ENCODE measurements at regions not wholly inside any gene's neighbourhood (a gene's known extent, or its start where the extent isn't known, plus 50 kb on each side); places are given as distances from the start of the nearest gene placed in this dataset.
"Not testable (repeated sequence)": the region's sequence is repeated elsewhere in the genome, so short reads cannot be mapped to it uniquely, and the experiment has no call there.

- no peaks in the 10 kb centered on the region for H3K27me3 ChIP-seq (ENCODE audit: insufficient read depth, low read length)
- no peak overlapping the region for H3K4me3 ChIP-seq (ENCODE audit: low read depth, low read length)
- no peaks in the 10 kb centered on the region for H3K4me1 ChIP-seq (ENCODE audit: control insufficient read depth, insufficient read depth, low read length, unreplicated experiment)
- no peaks in the 10 kb centered on the region for H3K36me3 ChIP-seq (ENCODE audit: insufficient read depth, low read length)
- no peak overlapping the region for H3K27ac ChIP-seq (ENCODE audit: low read depth, low read length)
- H2AFZ ChIP-seq (ENCODE audit: low read length, unreplicated experiment): no peak overlapping the region
- H3K79me2 ChIP-seq (ENCODE audit: control insufficient read depth, insufficient read depth, low read length, unreplicated experiment): no peaks in the 10 kb centered on the region
Measured at GRCh38 chr6:94562846-94563245, 1014.5 kb upstream of the MANEA start.

GRCh38 chr6:94559829-94560537 lies 1017.4 kb upstream of the MANEA start:
- no peaks in the 10 kb centered on the region for H3K27me3 ChIP-seq (ENCODE audit: insufficient read depth, low read length)
- H3K79me2 ChIP-seq (ENCODE audit: control insufficient read depth, insufficient read depth, low read length, unreplicated experiment): no peaks in the 10 kb centered on the region
- H2AFZ ChIP-seq (ENCODE audit: low read length, unreplicated experiment): no peak overlapping the region
- no peak overlapping the region for H3K27ac ChIP-seq (ENCODE audit: low read depth, low read length)
- H3K4me1 ChIP-seq (ENCODE audit: control insufficient read depth, insufficient read depth, low read length, unreplicated experiment): no peaks in the 10 kb centered on the region
- H3K4me3 ChIP-seq (ENCODE audit: low read depth, low read length): no peak overlapping the region
- no peaks in the 10 kb centered on the region for H3K36me3 ChIP-seq (ENCODE audit: insufficient read depth, low read length)

GRCh38 chr6:94557207-94557606 lies 1020.1 kb upstream of the MANEA start:
- not testable (repeated sequence) for H3K4me1 ChIP-seq (ENCODE audit: control insufficient read depth, insufficient read depth, low read length, unreplicated experiment); H3K79me2 ChIP-seq (ENCODE audit: control insufficient read depth, insufficient read depth, low read length, unreplicated experiment); H3K27me3 ChIP-seq (ENCODE audit: insufficient read depth, low read length); H3K27ac ChIP-seq (ENCODE audit: low read depth, low read length); H3K4me3 ChIP-seq (ENCODE audit: low read depth, low read length); H3K36me3 ChIP-seq (ENCODE audit: insufficient read depth, low read length); H2AFZ ChIP-seq (ENCODE audit: low read length, unreplicated experiment)

DNA sequence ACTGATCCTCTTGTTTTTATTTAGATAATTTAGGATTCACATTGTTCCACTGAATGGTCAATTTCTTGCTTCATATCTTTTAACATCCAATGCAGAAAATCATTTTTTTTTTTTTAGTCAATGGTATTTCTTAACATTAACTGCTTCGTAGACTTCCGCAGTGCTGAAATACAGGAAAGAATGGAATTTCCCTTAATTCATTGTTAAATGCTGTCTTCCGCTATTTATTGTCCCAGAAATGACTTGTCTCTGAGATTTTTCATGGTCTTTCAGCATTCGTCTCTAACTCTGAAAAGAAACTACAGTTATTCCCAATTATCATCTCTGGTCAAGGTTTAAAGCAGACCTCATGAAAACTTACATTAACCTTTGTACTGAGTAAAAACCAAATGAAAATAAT lies 1029.1 kb upstream of the MANEA start:
- H3K4me1 ChIP-seq (ENCODE audit: control insufficient read depth, insufficient read depth, low read length, unreplicated experiment): no peaks in the 10 kb centered on the region
- H3K79me2 ChIP-seq (ENCODE audit: control insufficient read depth, insufficient read depth, low read length, unreplicated experiment): no peaks in the 10 kb centered on the region
- no peaks in the 10 kb centered on the region for H3K27me3 ChIP-seq (ENCODE audit: insufficient read depth, low read length)
- no peak overlapping the region for H3K4me3 ChIP-seq (ENCODE audit: low read depth, low read length)
- no peak overlapping the region for H3K27ac ChIP-seq (ENCODE audit: low read depth, low read length)
- no peaks in the 10 kb centered on the region for H3K36me3 ChIP-seq (ENCODE audit: insufficient read depth, low read length)
- no peak overlapping the region for H2AFZ ChIP-seq (ENCODE audit: low read length, unreplicated experiment)

DNA sequence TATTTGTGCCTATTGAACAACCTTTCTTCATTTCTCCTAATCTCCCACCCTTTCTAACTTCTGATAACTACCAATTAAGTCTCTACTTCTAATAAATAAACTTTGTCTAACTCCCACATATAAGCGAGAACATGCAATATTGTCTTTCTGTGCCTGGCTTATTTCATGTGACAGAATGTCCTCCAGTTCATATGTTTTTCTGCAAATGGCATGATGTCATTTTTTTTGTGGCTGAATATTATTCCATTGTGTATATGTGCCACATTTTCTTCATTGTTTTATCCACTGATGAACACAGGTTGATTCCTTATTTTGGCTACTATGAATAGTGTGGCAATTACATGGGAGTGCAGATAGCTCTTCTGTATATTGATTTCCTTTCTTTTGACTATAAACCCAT lies 1041.5 kb upstream of the MANEA start:
- Histone ChIP-seq H3K4me3 (ENCODE audit: low read depth, low read length) (no peak overlapping the region), H3K36me3 (ENCODE audit: insufficient read depth, low read length) (no peaks in the 10 kb centered on the region), H2AFZ (ENCODE audit: low read length, unreplicated experiment) (no peak overlapping the region), H3K79me2 (ENCODE audit: control insufficient read depth, insufficient read depth, low read length, unreplicated experiment) (no peaks in the 10 kb centered on the region), H3K4me1 (ENCODE audit: control insufficient read depth, insufficient read depth, low read length, unreplicated experiment) (no peaks in the 10 kb centered on the region), H3K27ac (ENCODE audit: low read depth, low read length) (no peak overlapping the region), H3K27me3 (ENCODE audit: insufficient read depth, low read length) (no peaks in the 10 kb centered on the region)

DNA sequence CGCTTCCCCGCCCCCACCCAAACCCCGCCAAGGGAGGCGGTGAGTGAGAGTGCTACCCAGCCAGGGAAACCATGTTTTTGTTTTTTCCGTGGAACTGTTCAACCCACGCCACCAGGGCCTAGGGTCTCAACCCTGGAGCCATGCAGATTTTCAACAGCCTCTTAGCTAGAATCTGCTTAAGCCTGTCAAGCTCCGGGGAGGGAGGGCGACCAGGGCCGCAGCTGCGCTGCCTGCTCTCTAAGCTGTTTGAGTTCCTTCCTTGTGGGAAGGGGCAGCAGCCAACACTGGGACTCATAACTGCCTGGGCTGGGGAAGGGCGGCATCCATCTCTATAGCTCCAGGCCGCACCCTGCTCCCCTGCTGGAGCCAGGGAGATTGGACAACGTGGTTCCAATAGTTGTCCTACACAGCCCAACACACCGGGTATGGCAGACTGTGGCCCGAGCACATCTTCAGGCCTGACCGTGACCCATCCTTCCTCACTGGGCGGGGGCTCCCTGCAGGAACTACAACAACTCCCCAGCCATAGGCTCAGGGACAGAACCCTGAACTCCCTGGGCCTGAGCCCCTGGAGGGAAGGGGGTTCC lies 1065.7 kb upstream of the MANEA start:
- H3K27me3 ChIP-seq (ENCODE audit: insufficient read depth, low read length): no peaks in the 10 kb centered on the region
- no peaks in the 10 kb centered on the region for H3K79me2 ChIP-seq (ENCODE audit: control insufficient read depth, insufficient read depth, low read length, unreplicated experiment)
- H3K4me1 ChIP-seq (ENCODE audit: control insufficient read depth, insufficient read depth, low read length, unreplicated experiment): no peaks in the 10 kb centered on the region
- H2AFZ ChIP-seq (ENCODE audit: low read length, unreplicated experiment): no peak overlapping the region
- H3K36me3 ChIP-seq (ENCODE audit: insufficient read depth, low read length): no peaks in the 10 kb centered on the region
- no peak overlapping the region for H3K4me3 ChIP-seq (ENCODE audit: low read depth, low read length)
- H3K27ac ChIP-seq (ENCODE audit: low read depth, low read length): no peak overlapping the region

- Histone ChIP-seq H2AFZ (ENCODE audit: low read length, unreplicated experiment) (no peak overlapping the region), H3K27ac (ENCODE audit: low read depth, low read length) (no peak overlapping the region), H3K36me3 (ENCODE audit: insufficient read depth, low read length) (no peaks in the 10 kb centered on the region), H3K27me3 (ENCODE audit: insufficient read depth, low read length) (no peaks in the 10 kb centered on the region), H3K79me2 (ENCODE audit: control insufficient read depth, insufficient read depth, low read length, unreplicated experiment) (no peaks in the 10 kb centered on the region), H3K4me1 (ENCODE audit: control insufficient read depth, insufficient read depth, low read length, unreplicated experiment) (no peaks in the 10 kb centered on the region), H3K4me3 (ENCODE audit: low read depth, low read length) (no peak overlapping the region)
Measured at GRCh38 chr6:94510877-94511276, 1066.5 kb upstream of the MANEA start.

- Histone ChIP-seq H3K27me3 (ENCODE audit: insufficient read depth, low read length) (no peaks in the 10 kb centered on the region), H3K36me3 (ENCODE audit: insufficient read depth, low read length) (no peaks in the 10 kb centered on the region), H3K4me1 (ENCODE audit: control insufficient read depth, insufficient read depth, low read length, unreplicated experiment) (no peaks in the 10 kb centered on the region), H3K79me2 (ENCODE audit: control insufficient read depth, insufficient read depth, low read length, unreplicated experiment) (no peaks in the 10 kb centered on the region), H3K27ac (ENCODE audit: low read depth, low read length) (no peak overlapping the region), H2AFZ (ENCODE audit: low read length, unreplicated experiment) (no peak overlapping the region), H3K4me3 (ENCODE audit: low read depth, low read length) (no peak overlapping the region)
Measured at GRCh38 chr6:94501516-94501915, 1075.8 kb upstream of the MANEA start.

GRCh38 chr6:94498099-94498498 lies 1078.7 kb upstream of the EPHA7 start:
- Histone ChIP-seq H2AFZ (ENCODE audit: low read length, unreplicated experiment) (no peak overlapping the region), H3K4me3 (ENCODE audit: low read depth, low read length) (no peak overlapping the region), H3K36me3 (ENCODE audit: insufficient read depth, low read length) (no peaks in the 10 kb centered on the region), H3K4me1 (ENCODE audit: control insufficient read depth, insufficient read depth, low read length, unreplicated experiment) (no peaks in the 10 kb centered on the region), H3K27me3 (ENCODE audit: insufficient read depth, low read length) (no peaks in the 10 kb centered on the region), H3K79me2 (ENCODE audit: control insufficient read depth, insufficient read depth, low read length, unreplicated experiment) (no peaks in the 10 kb centered on the region), H3K27ac (ENCODE audit: low read depth, low read length) (no peak overlapping the region)

GRCh38 chr6:94494500-94494899 lies 1075.1 kb upstream of the EPHA7 start:
- H3K36me3 ChIP-seq (ENCODE audit: insufficient read depth, low read length): no peaks in the 10 kb centered on the region
- no peaks in the 10 kb centered on the region for H3K27me3 ChIP-seq (ENCODE audit: insufficient read depth, low read length)
- H3K4me3 ChIP-seq (ENCODE audit: low read depth, low read length): no peak overlapping the region
- H3K4me1 ChIP-seq (ENCODE audit: control insufficient read depth, insufficient read depth, low read length, unreplicated experiment): no peaks in the 10 kb centered on the region
- no peak overlapping the region for H2AFZ ChIP-seq (ENCODE audit: low read length, unreplicated experiment)
- H3K79me2 ChIP-seq (ENCODE audit: control insufficient read depth, insufficient read depth, low read length, unreplicated experiment): no peaks in the 10 kb centered on the region
- H3K27ac ChIP-seq (ENCODE audit: low read depth, low read length): no peak overlapping the region

- no peak overlapping the region for H3K27ac ChIP-seq (ENCODE audit: low read depth, low read length)
- no peak overlapping the region for H2AFZ ChIP-seq (ENCODE audit: low read length, unreplicated experiment)
- H3K4me3 ChIP-seq (ENCODE audit: low read depth, low read length): no peak overlapping the region
Measured at GRCh38 chr6:94487371-94487770, 1068.0 kb upstream of the EPHA7 start.

More at GRCh38 chr6:94487371-94487770, 1068.0 kb upstream of the EPHA7 start:
- Histone ChIP-seq H3K36me3 (ENCODE audit: insufficient read depth, low read length) (no peaks in the 10 kb centered on the region), H3K27me3 (ENCODE audit: insufficient read depth, low read length) (no peaks in the 10 kb centered on the region), H3K4me1 (ENCODE audit: control insufficient read depth, insufficient read depth, low read length, unreplicated experiment) (no peaks in the 10 kb centered on the region), H3K79me2 (ENCODE audit: control insufficient read depth, insufficient read depth, low read length, unreplicated experiment) (no peaks in the 10 kb centered on the region)

Measured in ACC112 (cell line).